Endothelial cell (in vitro differentiated cells): ENCODE measurements at regions not wholly inside any gene's neighbourhood (a gene's known extent, or its start where the extent isn't known, plus 50 kb on each side); places are given as distances from the start of the nearest gene placed in this dataset.

Experiments
- DNase-seq: peaks from one replicate; pipeline ENCODE4 v3.0.0; 2021; ENCODE audit warnings: low spot score
- H3K27ac Mint-ChIP-seq: one replicate; pipeline ENCODE4 v1.8.0; 2021; ENCODE audit warnings: mixed read lengths, inconsistent platforms; ENCODE audit not compliant: unreplicated experiment
- H3K27me3 Mint-ChIP-seq: one replicate; pipeline ENCODE4 v1.8.0; 2021; ENCODE audit warnings: mild to moderate bottlenecking, moderate library complexity, mixed read lengths, inconsistent platforms; ENCODE audit not compliant: unreplicated experiment
- H3K36me3 Mint-ChIP-seq: one replicate; pipeline ENCODE4 v1.8.0; 2021; ENCODE audit warnings: mild to moderate bottlenecking, low read depth, mixed read lengths, inconsistent platforms; ENCODE audit not compliant: unreplicated experiment
- H3K4me1 Mint-ChIP-seq: one replicate; pipeline ENCODE4 v1.8.0; 2021; ENCODE audit warnings: mild to moderate bottlenecking, mixed read lengths, inconsistent platforms; ENCODE audit not compliant: unreplicated experiment
- H3K4me3 Mint-ChIP-seq: one replicate; pipeline ENCODE4 v1.8.0; 2021; ENCODE audit warnings: mild to moderate bottlenecking, mixed read lengths, inconsistent platforms; ENCODE audit not compliant: unreplicated experiment
- H3K9me3 Mint-ChIP-seq: one replicate; pipeline ENCODE4 v1.8.0; 2021; ENCODE audit warnings: mixed read lengths, inconsistent platforms; ENCODE audit not compliant: unreplicated experiment
- CTCF ChIP-seq: fragments of 200-600 bp; sonication (generic); IDR thresholded peaks from one replicate; pipeline ENCODE4 v1.5.0; 2021; ENCODE audit warnings: antibody characterized with exemption; ENCODE audit not compliant: unreplicated experiment

- Mint-ChIP-seq H3K4me3 (no peak overlapping the region), H3K27me3 (no peaks in the 10 kb centered on the region), H3K36me3 (no peaks in the 10 kb centered on the region), H3K27ac (no peak overlapping the region), H3K4me1 (no peaks in the 10 kb centered on the region), H3K9me3 (no peaks in the 10 kb centered on the region)
- no peak for TF ChIP-seq CTCF
- no peak for DNase-seq
These were observed 301.4 kb upstream of the EPHA5 start for GRCh38 chr4:65971686-65972085.

- Mint-ChIP-seq H3K27ac (no peak overlapping the region), H3K27me3 (no peaks in the 10 kb centered on the region), H3K36me3 (no peaks in the 10 kb centered on the region), H3K9me3 (no peaks in the 10 kb centered on the region), H3K4me1 (no peaks in the 10 kb centered on the region), H3K4me3 (no peak overlapping the region)
- DNase-seq, result no peak
- TF ChIP-seq CTCF, result no peak
These were observed 298.7 kb upstream of the EPHA5 start for GRCh38 chr4:65968831-65969558.

GRCh38 chr4:65960751-65961150, 290.5 kb upstream of the EPHA5 start:
- no peak overlapping the region for H3K4me3 Mint-ChIP-seq
- H3K9me3 Mint-ChIP-seq, result no peaks in the 10 kb centered on the region
- no peaks in the 10 kb centered on the region for H3K4me1 Mint-ChIP-seq
- TF ChIP-seq CTCF, result no peak
- H3K36me3 Mint-ChIP-seq, result no peaks in the 10 kb centered on the region
- no peak for DNase-seq
- H3K27me3 Mint-ChIP-seq, result peaks cover 1% of the 10 kb centered on the region
- no peak overlapping the region for H3K27ac Mint-ChIP-seq

GRCh38 chr4:65954416-65954815, 284.1 kb upstream of the EPHA5 start:
- H3K36me3 Mint-ChIP-seq, result no peaks in the 10 kb centered on the region
- no peak overlapping the region for H3K4me3 Mint-ChIP-seq
- no peak for TF ChIP-seq CTCF
- H3K9me3 Mint-ChIP-seq, result no peaks in the 10 kb centered on the region
- no peaks in the 10 kb centered on the region for H3K4me1 Mint-ChIP-seq
- DNase-seq, result no peak
- H3K27me3 Mint-ChIP-seq, result no peaks in the 10 kb centered on the region
- H3K27ac Mint-ChIP-seq, result no peak overlapping the region

- Mint-ChIP-seq H3K27me3 (no peaks in the 10 kb centered on the region), H3K4me3 (no peak overlapping the region), H3K4me1 (no peaks in the 10 kb centered on the region), H3K9me3 (no peaks in the 10 kb centered on the region), H3K36me3 (no peaks in the 10 kb centered on the region), H3K27ac (no peak overlapping the region)
- no peak for TF ChIP-seq CTCF
- no peak for DNase-seq
These were observed 280.9 kb upstream of the EPHA5 start for GRCh38 chr4:65951177-65951576.
